Gastrocnemius medialis (tissue), 4 donors: ENCODE measurements at regions not wholly inside any gene's neighbourhood (a gene's known extent, or its start where the extent isn't known, plus 50 kb on each side); places are given as distances from the start of the nearest gene placed in this dataset.

Experiments used
- CTCF ChIP-seq, 5 experiments: fragments of 450-650 bp in 3 of 5; fragments of 200-600 bp in 2 of 5; sonication (generic) in 2 of 5; IDR thresholded peaks in 4 of 5; conservative IDR thresholded peaks in 1 of 5; 1 replicate in 4 of 5; 2 replicates in 1 of 5; pipeline ENCODE4 v1.5.1; 2016 to 2019; ENCODE audit warnings: antibody characterized with exemption in 5 of 5, mild to moderate bottlenecking in 3 of 5, moderate library complexity in 3 of 5
- POLR2A ChIP-seq, 2 donors: fragments of 450-650 bp; IDR thresholded peaks; one replicate each; pipeline ENCODE4 v1.6.1; 2017; ENCODE audit warnings: antibody characterized with exemption in 2 of 2, mild to moderate bottlenecking in 2 of 2, moderate library complexity in 2 of 2

GRCh38 chr14:34090451-34090850 is 139.6 kb upstream of the EGLN3 start:
- no peak for TF ChIP-seq CTCF (IDR thresholded peaks at IDR 0.05 in 4 of 5, conservative IDR thresholded peaks at IDR 0.05 in 1 of 5)
- no peak for TF ChIP-seq POLR2A (IDR thresholded peaks at IDR 0.05)
